Coronary artery (tissue), 2 donors: ENCODE measurements at regions not wholly inside any gene's neighbourhood (a gene's known extent, or its start where the extent isn't known, plus 50 kb on each side); places are given as distances from the start of the nearest gene placed in this dataset.

ENCODE experiments used
- DNase-seq: peaks from one replicate; pipeline ENCODE4 v3.0.0-alpha.2; 2017; ENCODE audit warnings: low spot score
- H3K27ac ChIP-seq, 2 donors: fragments of 200-600 bp; sonication (generic); one replicate each; pipeline ENCODE4 v1.5.1; 2016 to 2019
- H3K4me3 ChIP-seq: fragments of 200-600 bp; sonication (generic); 2 replicates; pipeline ENCODE4 v1.5.1; 2016; ENCODE audit warnings: mild to moderate bottlenecking, moderate library complexity
- CTCF ChIP-seq: fragments of 200-600 bp; sonication (generic); IDR thresholded peaks from one replicate; pipeline ENCODE4 v1.5.1; 2019; ENCODE audit warnings: antibody characterized with exemption

GRCh38 chr10:61089251-61089650 lies 145.3 kb upstream of the RHOBTB1 start:
- no peak for TF ChIP-seq CTCF

GRCh38 chr10:61084493-61084892 lies 140.5 kb upstream of the RHOBTB1 start:
- no peak for DNase-seq
- no peak for TF ChIP-seq CTCF

More at GRCh38 chr10:61089251-61089650, 145.3 kb upstream of the RHOBTB1 start:
- no peak for DNase-seq
- Histone ChIP-seq H3K4me3 (no peak overlapping the region), H3K27ac (no peak overlapping the region)

GRCh38 chr10:61081301-61081700 lies 137.3 kb upstream of the RHOBTB1 start:
- Histone ChIP-seq H3K27ac (no peak overlapping the region), H3K4me3 (no peak overlapping the region)
- no peak for TF ChIP-seq CTCF
- DNase-seq: no peak

More at GRCh38 chr10:61084493-61084892, 140.5 kb upstream of the RHOBTB1 start:
- Histone ChIP-seq H3K4me3 (no peak overlapping the region), H3K27ac (no peak overlapping the region)

- no peak overlapping the region for H3K4me3 ChIP-seq
- H3K27ac ChIP-seq: no peak overlapping the region
- DNase-seq: no peak
- TF ChIP-seq CTCF: no peak
Measured at GRCh38 chr10:61078542-61079275, 134.7 kb upstream of the RHOBTB1 start.

- Histone ChIP-seq H3K27ac (no peak overlapping the region), H3K4me3 (no peak overlapping the region)
- TF ChIP-seq CTCF: no peak
- DNase-seq: no peak
Measured at GRCh38 chr10:61076572-61077114, 132.7 kb upstream of the RHOBTB1 start.

GRCh38 chr10:61073391-61073790 lies 129.4 kb upstream of the RHOBTB1 start:
- no peak overlapping the region for H3K27ac ChIP-seq
- TF ChIP-seq CTCF: no peak
- no peak for DNase-seq
- H3K4me3 ChIP-seq: no peak overlapping the region

GRCh38 chr10:61071580-61071979 lies 127.6 kb upstream of the RHOBTB1 start:
- DNase-seq: no peak
- Histone ChIP-seq H3K27ac (no peak overlapping the region), H3K4me3 (no peak overlapping the region)
- TF ChIP-seq CTCF: no peak
